GM18505 (cell line): ENCODE measurements at regions not wholly inside any gene's neighbourhood (a gene's known extent, or its start where the extent isn't known, plus 50 kb on each side); places are given as distances from the start of the nearest gene placed in this dataset.

Experiments
- ATAC-seq: cut with Tn5 transposase; IDR thresholded peaks from one replicate; pipeline ENCODE4 v1.9.1; 2021; ENCODE audit not compliant: unreplicated experiment
- POLR2A ChIP-seq: IDR thresholded peaks from 4 replicates; pipeline ENCODE4 v1.6.1; 2011; ENCODE audit warnings: borderline replicate concordance; ENCODE audit not compliant: insufficient read depth, insufficient read length; ENCODE audit errors: extremely low read depth

DNA sequence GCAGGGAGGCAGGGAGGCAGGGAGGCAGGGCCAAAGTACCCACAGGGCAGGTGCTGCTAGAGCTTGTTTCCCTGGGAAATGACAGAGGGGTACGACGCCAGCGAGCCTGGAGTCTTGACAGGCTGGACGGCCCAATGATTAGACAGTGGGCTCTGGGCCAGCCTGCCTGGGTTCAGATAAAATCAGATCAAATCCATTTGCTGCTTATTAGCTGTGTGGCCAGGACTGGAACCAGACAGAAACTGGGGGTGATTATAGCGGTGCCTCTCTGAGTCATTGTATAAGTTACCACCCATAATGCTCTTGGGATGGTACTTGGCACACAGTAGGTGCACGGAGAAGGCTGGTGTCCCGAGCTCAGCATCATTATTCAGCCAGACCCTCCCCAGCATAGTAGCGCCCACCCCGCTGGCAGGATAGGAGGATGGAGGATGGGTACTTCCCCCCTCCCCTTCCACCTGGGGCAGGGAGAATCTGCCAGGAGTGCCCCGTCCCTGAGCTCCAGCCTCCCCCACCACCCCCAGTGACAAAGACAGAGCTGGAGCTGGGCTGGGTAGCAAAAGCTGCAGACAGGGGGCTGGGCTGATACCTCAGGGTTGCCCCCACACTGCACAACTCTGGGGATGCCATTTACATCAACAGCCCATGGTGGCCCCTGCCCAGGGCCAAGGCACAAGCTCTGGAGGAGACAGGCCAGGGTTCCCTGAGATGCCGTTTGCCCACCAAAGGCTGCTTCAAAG is 77.6 kb upstream of the TNRC6C start:
- no peak for ATAC-seq

DNA sequence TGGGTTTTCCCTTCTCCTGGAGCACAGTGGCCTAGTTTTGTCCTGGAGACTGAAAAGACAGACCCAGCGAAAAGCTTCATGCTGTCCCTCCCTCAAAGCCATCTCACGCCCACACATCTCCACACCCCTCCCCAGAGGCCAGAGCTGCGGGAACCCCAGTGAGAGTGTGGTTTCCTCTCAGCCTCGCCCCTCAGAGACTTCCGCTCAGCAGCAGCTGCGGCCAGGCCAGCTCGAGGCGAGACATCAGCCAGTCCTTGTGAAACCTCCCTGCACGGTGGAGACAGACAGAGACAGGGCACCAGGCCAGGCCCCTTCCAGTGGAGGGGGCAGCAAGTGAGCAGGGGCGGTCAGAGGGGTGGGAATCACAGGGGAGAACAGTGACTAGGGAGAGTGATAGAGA is 77.0 kb upstream of the TNRC6C start:
- no peak for TF ChIP-seq POLR2A
- ATAC-seq = no peak

More for the DNA sequence above, 77.6 kb upstream of the TNRC6C start:
- no peak for TF ChIP-seq POLR2A

DNA sequence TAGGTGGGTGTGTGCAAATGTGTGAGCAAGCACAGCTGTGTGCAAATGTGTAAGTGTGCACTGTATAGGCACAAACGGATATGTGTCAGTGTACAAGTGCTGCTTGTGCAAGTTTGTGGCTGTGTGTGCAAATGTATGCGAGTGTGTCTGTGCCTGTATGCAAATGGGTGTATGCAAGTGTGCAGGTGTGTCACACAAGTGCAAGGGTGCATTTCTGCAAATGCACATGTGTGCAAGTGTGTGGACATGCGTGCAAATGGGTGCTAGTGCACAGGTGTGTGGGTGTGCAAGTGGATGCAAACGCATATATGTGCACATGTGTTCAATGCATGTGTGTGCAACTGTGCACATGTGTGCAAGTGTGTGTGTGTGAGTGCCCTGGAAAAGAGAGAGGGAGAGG is 76.5 kb upstream of the TNRC6C start:
- ATAC-seq = no peak
- no peak for TF ChIP-seq POLR2A

DNA sequence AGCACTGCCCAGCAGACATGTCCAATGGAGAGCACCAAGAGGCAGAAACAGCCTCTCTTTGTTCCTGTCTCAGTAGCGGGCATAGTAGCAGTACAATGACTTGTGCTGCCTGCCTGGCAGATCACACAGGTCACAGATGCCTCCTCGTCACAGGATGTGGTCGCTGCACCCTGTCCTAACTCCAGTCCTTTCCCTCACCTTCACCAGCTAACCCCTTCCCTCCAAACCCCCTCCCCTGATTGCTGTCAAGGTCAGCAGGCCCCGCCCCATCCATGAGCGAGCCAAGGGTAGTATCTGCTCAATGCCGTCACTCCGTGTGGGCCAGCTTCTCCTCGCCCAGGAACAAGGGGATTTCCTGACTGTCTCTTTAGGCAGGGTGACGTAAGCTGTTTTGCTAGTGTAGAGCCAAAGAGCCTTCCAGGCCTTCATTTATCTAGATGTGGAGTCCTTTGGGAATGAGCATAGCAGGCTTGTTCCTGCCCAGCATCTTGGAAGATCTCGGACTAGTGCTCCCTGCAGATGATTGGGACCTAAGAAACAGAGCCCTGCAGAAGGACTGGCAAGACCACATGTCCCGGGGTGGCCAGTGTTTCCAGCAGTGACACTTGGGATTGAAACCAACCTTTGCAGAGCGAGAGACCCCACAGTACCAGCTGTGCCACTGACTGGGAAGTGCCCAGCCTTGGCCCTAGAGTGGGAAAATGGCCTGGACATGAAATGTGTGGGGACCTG is 75.9 kb upstream of the TNRC6C start:
- no peak for TF ChIP-seq POLR2A
- ATAC-seq = no peak

DNA sequence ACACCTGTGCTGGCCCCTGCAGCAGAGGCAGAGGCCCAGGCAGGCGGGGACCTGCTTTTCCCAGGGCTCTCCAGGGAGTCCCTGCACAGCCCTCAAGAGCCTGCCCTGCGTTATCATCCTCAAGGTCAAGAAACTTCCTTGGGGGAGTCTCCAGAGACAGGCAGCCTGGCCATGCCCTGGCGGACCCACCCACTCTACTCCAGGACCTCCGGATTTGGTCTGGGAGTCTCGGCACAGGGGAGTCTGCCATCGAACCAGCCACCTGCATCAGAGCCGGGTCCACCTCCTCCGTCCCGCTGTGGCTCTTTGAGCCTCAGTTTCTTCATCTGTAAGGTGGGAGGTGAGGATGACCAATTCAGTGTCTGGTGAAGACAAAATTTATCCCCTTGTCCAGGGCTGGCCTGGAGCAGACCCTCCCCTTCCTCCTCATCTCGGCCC is 75.3 kb upstream of the TNRC6C start:
- TF ChIP-seq POLR2A = no peak
- ATAC-seq = no peak

DNA sequence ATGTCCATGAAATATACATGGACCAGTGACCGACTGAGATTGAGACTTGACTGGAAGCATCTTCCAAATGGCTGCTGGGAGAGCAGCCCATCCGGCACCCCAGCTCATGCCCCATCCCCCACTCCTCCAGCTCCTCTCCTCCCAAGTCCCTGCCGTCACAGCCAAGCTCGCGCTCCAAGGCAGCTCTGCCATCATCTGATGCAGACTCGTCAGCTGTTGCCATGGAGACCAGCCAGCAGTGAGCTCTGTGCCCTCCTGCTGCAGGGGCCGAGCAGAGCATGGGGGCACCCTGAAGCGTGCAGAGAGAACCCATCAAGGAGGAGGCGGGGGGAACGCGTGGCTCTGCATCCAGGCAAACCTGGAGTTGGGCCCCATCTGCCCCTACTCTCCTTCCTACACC is 74.5 kb upstream of the TNRC6C start:
- TF ChIP-seq POLR2A = no peak
- no peak for ATAC-seq

DNA sequence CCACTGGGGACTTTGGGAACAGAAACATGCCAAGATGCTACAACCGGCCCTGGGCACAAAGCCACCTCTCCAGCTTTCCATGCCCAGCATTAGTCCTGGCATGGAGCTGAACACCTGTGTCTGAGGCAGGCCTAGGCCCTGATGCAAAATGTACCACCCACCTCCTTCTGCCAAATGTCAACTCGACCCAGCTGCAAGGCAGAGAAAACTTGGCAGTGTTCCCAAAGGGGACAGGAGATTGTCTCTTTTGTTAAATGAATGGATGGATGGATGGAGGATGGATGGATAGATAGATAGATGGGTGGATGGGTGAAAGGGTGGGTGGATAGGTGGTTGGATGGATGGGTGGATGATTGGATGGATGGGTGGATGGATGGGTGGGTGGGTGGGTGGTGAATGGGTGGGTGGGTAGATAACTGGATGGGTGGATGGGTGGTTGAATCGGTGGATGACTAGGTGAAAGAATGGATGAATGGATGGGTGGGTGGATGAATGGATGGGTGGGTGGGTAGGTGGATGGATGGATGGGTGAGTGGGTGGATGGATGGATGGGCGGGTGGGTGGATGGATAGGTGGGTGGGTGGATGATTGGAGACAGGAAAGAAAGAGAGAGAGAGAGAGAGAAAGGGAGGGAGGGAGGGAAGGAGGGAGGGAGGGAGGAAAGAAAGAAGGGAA is 73.4 kb upstream of the TNRC6C start:
- ATAC-seq = no peak
- TF ChIP-seq POLR2A = no peak

DNA sequence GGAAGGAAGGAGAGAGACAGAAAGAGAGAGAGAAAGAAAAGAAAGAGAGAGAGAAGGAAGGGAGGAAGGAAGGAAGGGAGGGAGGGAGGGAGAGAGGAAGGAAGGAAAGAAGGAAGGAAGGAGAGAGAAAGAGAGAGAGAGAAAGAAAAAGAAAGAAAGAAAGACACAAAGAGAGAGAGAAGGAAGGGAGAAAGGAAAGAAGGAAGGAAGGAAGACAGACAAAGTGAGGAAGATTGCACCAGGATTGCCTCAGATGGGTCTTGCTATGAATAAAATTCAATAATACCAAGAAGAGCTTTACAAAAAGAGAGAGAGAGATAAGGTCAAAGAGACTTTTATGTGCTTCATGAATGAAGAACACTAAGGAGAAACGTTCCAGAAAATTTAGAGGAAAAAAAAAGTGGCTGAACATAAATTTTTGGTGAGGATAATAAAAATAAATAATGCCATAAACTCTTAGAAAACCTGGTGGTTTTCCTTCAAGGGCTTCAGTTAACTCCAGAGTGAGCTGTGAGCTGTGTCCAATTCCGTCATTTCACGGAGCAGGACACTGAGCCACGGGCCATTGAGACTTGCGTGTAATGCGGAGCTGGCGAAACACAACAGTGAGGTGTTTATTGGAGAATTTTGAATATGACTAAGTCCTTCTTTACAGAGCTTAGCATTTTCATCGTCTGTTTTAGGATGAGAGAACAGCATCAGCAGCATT is 72.7 kb upstream of the TNRC6C start:
- no peak for ATAC-seq
- TF ChIP-seq POLR2A = no peak

DNA sequence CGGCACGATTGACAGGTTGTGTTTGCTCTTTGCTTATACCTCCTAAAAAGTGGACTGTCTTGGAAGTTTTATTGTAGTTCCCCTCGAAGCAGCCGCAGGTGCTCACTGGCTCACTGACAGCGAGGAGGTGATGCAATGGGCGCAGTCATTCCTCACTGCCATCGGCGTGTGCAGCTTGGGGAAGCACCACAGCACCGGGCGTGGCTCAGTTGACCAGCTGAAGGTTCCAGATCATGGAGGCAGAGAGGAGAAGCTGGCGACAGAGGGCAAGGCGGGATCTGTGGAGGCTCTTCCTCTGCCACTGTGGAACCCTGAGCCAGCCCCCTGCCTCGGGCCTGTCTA is 72.1 kb upstream of the TNRC6C start:
- no peak for ATAC-seq
- no peak for TF ChIP-seq POLR2A

DNA sequence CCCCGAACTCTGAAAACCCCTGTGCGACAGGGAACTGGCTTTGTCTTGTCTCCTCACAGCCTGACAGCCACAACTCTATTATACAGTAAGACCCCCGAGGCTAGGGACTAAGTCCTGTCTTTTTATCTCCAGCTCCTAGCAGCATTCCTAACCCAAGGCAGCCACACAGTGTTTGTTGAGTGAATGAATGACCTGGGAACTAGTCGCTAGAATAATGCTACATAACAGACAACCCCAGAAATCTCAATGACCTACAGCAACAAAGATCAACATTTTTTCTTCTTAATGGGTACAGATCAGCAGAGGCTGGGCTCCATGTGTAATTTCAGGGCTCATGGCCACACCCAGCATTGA is 71.4 kb upstream of the TNRC6C start:
- no peak for TF ChIP-seq POLR2A
- no peak for ATAC-seq

DNA sequence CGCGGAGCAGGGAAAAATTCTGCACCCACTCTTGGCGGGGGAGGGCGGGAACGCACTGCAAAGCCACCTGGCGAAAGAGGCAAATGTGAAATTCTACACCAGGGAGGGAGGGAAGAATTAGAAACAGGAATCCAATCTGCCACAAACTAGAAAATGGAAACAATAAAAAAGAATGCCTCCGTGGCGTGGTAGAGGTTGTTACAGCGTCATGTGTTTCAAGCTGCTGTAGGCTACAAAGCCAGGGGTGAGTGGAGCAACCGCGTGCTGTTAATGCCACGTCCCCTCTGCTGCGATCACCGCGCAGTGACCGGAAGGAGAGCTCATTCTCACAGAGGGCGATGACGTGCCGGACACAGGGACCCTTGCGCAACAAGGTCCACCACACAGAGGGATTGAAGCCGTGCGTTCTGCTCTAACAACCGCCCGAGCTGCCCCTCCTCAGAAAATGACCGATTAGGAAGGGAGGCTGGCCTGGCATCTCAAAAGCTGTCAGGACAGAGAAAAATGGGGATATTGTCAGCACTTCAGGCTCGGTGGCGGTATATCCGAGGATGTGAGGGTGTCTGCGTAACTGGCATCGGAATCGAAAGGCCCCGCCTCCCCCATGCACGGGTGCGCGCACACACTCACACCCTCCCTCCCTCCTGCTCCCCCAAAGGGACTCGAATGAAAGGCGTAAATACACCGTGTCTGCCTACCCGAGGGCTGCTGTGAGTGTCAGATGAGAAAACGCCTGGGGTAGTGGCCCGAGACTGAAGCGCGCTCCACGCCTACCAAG is 70.8 kb upstream of the TNRC6C start:
- no peak for ATAC-seq
- TF ChIP-seq POLR2A = no peak

DNA sequence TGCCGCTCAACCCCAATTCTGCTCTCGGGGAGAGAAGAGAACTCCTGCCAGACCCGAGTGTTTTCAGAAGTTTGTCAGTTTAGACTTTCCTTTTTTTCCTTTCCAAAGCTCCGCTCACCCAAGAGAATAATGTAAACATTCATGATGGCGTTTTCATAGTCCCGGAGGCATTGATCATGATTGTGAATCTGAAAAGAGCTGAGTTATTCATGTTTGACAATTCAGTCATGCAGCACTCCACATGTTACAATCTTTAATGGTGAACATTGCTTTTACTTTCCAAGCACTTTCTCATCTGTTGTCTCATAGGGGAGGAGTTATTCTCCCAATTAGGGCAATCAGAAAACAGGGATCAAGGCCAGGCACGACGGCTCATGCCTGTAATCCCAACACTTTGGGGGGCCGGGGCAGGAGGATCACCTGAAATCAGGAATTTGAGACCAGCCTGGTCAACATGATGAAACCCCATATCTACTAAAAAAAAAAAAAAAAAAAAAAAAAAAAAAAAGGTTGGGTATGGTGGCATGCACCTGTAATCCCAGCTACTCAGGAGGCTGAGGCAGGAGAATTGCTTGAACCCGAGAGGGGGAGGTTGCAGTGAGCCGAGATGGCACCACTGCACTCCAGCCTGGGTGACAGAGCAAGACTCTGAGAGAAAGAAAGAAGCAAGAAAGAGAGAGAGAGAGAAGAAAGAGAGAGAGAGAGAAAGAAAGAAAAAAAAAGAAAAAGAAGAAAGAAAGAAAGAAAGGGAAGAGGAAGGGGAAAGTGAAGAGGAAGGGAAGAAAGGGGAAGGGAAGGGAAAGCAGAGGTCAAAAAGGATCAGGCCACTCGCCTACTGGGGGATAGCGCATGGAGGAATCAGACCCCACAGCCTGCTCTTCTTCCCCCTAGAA is 70.0 kb upstream of the TNRC6C start:
- TF ChIP-seq POLR2A = no peak
- ATAC-seq = no peak
